NCI-H446 (cell line): ENCODE measurements at regions not wholly inside any gene's neighbourhood (a gene's known extent, or its start where the extent isn't known, plus 50 kb on each side); places are given as distances from the start of the nearest gene placed in this dataset.

Source experiments
- DNase-seq, 2 experiments: peaks; one replicate each; lab custom pipeline; 2025; lab: John Stamatoyannopoulos, UW

DNA sequence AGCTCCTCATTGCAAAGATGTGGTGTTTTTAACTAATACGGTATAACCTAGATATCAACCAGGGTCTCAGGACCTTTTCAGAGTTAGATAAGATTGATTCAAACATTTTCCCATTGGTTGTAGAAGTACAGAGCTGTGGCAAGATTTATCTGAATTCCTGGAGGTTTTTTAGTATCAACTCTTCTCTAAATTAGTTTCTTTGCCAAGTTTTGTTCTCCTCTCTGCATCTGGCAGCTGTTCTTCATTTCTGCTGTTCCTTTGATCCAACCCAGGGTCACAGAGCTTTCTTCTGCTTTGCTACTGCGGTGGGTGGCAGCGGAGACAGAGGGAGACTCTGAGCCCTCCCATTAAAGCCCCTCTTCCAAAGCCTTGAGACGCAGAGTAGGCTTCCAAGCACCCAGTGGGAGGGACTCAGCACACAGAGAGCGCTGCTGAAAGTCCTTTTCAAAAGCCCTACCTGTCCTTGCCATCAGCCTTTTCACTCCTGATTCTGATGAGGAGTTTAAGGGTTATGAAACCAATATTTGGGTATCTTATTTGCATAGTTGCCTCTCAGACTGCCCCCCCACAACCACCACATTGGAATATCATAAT lies 146.3 kb upstream of the EEPD1 start:
- peak in 1 of 2 experiments; percentile 19 for DNase-seq

DNA sequence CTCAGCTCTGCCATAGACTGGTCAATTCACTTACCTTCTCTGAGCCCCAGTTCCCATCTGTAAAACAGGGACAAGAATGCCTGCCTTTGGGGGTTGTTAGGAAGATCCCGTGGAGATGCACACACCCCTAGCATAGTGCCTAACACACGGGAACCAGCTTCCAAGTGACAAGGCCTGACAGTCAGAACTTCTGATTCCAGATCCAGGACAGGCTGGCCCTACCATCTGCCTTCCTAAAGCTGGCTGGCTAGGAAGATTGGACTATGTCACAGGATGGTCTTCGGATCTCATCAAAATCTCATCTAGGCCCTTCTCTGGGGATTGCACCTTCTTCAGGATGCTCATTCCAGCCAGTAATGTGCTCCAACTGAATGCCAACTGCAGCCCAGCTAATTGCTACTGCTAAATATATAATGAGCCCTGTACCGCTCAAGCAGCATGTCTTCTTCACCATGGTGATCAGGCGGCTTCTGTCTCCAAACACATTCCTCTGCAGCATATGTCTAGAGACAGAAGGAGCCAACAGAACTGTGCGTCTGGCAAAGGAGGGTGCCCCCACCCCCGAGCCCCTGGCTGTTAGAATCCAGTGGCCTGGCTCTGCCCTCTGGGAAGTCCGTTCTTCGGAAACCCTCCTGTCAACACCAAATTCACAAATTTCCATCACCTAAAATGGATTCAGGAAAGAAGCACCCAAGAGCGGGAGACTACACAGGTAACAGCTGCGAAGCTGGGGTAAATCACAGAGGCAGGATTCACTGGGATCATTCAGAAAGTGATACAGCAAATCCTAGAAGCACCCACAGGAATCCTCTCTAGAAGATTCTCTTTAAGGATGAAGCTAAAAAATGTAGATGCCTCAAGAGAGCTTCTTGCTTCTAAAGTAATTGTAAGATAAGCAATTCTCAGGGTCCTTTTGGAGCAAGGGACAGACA lies 142.1 kb upstream of the EEPD1 start:
- DNase-seq = peak in 1 of 2 experiments; percentile 62

GRCh38 chr7:36011588-36011965 lies 141.5 kb upstream of the EEPD1 start:
- DNase-seq = peak in 1 of 2 experiments; percentile 13

DNA sequence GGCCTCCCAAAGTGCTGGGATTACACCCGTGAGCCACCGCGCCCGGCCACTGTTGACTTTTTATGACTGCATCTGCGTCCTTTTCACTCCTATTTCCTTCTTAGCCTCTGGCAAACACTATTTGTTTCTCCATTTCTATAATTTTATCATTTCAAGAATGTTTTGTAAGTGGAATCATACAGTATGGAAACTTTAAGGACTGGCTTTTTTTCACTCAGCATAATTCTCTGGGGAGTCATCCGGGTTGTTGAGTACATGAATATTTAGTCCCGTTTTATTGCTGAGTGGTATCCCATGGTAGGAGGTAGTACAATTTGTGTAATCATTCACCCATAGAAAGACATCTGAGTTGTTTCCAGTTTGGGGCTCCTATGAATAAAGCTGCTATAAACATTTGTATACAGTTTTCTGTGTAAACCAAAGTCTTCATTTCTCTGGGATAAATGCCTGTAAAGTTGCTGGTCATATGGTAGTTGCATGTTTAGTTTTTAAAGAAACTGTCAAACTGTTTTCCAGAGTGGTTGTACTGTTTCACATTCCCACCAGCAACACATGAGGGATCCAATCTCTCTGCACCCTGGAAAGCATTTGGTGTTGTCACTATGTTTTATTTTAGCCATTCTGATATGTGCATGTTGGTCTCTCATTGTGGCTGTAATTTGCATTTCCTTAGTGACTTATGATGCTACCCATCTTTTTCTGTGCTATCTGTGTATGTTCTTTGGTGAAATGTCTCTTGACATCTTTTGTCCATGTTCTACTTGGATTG lies 139.6 kb upstream of the EEPD1 start:
- DNase-seq = no peak

DNA sequence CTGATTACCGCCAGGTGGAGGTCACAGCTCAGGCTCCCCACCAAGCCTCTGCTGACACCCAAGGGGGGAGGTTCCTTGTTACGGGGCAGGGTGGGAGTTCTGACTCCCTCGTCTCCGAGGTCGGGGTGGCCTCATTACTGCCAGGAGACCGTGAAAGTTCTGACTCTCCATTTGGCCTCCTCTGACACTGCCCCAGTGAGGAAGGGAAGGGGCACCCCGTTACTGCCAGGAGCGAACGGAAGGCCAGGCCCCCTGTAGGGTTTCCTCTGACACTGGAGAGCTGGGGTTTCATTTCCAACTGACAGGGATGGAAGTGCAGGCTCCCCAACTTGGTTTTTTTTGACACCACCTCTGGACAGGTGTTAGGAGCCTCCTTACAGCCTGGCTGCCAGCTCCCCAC lies 138.1 kb upstream of the EEPD1 start:
- DNase-seq = no peak

- DNase-seq = no peak
These were observed 137.3 kb upstream of the EEPD1 start for GRCh38 chr7:36015733-36016132.

- no peak for DNase-seq
These were observed 136.4 kb upstream of the EEPD1 start for GRCh38 chr7:36016648-36017047.

- DNase-seq = no peak
These were observed 135.9 kb upstream of the EEPD1 start for GRCh38 chr7:36017111-36017510.

DNA sequence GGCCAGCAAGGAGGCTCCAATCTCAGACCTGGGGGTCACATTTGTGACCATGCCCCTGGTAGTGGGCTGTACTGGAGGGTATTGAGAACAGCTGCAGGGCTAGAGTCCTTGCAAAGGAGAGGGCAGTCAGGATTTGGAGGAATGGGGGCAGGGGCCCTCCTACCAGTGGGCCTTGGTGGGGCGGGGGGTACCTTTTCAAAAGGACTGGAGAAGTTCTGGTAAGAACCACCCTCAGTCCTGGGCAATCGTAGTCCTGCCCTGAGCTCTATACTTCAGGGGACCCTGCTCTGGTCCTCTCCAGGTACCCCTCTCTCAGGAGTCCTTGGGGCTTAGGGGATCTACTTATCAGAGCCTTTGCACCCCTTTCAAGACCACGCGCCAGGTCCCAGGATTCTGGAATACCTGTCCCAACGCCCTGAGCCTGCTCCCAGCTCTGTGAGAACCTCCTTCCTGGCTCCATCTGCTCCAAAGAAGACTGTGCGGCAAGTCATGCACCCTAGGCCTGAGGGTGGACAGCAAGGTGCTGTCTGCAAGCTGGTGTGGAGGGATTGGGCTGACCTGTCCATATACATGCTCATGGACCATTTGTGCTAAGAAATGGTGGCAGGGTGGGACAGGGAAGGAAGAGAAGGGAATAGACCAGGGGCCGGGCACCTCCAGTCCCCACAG lies 134.1 kb upstream of the EEPD1 start:
- no peak for DNase-seq

DNA sequence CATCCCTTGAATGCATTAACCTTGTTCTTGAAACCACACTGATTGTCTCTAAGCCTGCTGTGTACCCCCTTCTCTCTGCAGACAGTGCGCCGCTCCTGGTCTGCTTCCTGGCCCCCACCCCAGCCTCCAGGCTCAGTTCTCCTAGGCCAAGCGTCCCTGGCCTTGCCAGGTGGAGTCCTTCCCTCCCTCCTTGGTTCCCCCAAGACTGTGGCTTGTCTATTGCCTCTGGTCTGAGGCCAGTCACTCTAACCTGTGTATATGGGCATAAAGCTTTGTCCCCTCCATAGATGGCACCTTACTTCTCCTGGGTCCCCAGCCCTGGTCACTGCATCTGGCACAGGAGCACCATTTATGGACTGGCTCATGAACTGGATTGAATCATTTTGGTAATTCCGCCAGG lies 133.5 kb upstream of the EEPD1 start:
- DNase-seq = no peak

GRCh38 chr7:36019980-36020379 lies 133.1 kb upstream of the EEPD1 start:
- no peak for DNase-seq

DNA sequence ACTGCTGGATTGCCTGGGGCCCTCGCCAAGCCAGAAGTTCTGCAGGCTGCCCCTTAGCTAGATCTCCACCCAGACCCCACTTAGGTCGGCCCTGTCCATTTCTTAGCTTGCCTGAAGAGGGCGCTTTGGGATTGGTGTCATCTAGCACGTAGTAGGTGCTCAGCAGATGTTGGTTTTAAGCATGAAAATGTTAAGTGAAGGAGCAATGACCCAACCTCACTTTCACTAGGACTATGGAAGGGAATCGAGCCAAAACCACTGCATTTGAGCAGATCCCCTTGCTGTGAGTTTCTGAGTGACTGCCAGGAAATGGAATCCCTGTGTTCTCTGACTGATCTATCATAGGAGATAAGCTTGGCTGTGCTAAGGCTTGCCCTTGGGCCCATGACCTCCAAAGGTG lies 131.7 kb upstream of the EEPD1 start:
- peak in 1 of 2 experiments; percentile 52 for DNase-seq

GRCh38 chr7:36021917-36022550 lies 131.0 kb upstream of the EEPD1 start:
- peak in 1 of 2 experiments; percentile 61 for DNase-seq

DNA sequence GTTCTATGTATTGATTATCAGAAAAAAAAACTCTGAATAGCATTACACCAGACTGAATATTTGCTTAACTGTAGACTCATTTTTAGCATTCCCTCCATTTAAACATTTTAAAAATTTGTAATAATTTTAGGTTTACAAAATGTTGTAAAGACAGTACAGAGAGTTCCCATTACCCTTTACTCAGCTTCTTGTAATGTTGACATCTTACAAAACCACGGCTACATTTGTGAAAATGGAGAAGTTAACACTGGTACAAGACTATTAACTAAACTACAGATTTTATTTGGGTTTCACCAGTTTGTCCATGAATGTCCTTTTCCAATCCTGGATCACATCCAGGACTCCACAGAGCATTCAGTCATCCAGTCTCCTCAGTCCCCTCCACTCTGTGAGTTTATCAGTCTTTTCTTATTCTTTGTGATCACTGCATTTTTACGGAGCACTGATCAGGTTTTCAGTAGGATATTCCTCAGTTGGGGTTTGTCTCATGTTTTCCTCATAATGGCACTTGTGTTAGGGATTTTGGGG lies 130.0 kb upstream of the EEPD1 start:
- no peak for DNase-seq

DNA sequence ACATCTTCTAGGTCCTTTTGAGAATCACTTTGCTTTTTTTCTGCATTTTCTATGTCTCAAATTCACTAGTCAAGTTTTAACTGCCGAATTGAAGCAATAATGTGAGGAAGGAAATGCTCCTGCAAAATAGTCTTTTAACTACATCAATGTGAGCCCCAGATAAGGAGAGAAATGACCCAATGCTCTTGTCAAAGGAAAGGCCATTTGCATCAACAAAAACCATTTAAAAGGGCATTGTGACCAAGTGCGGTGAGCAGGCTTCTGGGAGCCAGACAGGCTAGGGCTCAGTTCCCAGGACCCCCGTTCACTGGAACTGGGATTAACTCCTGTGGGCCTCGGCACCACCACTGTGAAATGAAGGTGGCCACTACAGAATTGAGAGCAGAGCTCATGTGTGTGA lies 127.9 kb upstream of the EEPD1 start:
- no peak for DNase-seq

DNA sequence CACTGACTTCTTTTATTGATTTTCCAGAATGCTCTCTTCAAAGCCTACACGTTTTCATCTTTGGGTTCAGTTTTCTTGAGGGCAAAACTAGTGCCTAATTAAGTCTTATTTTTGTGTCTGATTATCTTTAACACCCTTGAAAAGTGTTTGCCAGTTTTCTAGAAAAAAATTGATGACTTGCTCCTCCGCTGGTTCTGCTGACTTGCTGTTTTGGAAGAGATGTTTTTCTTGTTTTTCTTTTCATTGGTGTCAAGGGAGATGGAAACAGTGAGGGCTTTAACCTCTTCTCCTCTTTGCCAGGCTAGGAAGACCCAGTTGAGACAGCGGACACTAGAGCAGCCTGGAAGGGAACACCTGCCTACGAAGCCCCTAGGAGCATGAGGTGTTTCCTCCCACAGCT lies 123.7 kb upstream of the EEPD1 start:
- no peak for DNase-seq

DNA sequence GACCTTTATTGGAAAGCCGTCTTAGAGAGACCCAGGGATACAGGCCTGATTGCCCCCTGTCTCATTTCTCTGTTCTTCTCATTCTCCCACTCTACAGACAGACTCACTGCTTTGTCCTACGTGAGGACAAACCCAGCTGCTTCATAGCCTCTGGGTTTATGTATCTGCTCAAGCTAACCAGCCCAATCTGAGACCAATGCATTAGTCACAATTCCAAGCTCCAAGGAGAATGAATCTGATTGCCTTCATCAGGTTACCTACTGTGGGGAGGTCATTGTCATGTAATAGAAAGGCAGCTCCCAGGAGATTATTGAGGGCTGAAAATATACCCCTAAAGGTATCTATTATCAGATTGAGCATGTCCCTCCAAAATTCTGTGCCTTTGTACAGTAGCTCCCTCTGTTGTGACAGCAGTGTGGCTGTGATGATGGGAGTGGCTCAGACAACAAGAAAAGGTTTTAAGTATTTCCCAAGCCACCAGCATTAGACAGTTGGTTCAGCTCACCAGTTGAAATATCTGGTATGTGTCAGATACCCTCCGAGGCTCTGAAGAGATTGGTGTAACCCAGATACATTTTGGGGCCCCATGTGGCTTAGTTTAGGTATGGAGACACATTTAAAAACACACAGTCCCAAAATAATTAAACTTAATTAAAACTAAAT lies 123.1 kb upstream of the EEPD1 start:
- no peak for DNase-seq

DNA sequence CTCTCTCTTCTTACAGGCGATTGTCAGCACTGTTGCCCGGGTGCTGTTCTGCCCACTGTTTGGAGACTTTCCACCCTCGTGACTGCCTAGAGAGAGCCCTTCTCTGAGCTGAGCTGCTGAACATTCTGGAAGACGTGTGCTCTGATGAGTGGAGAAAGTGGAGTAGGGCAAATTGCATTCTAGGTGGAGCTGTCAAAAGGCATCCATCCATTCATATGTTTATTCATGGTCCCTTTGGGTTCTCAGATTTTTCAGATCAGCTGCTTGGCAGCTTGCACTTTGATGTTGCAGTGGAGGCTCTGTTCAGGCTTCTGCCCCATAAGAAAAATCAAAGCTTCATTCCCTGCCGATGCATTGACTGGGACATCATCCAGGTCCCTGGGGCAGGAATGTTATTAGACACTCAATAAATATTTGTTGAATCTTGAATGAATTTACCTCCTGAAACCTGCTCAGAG lies 120.7 kb upstream of the EEPD1 start:
- peak in 1 of 2 experiments; percentile 40 for DNase-seq

DNA sequence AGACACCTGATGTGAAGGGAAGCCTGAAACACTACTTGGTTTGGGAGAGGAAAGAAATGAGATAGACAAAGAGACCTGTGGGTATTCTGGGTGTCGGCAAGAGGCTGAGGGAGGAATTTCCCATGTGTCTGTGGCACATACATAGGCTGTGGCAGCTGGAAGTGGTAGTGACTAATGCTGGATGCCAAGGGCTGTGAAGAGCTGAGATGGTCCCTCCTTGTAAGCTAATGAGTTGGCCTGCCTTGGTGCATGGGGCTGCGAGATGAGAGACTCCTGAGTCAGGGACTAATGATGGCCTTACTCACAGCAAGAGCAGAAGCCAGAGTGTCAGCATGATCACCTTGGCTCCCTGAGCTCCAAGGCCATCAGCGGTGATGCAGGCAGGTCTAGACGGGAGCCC lies 119.0 kb upstream of the EEPD1 start:
- no peak for DNase-seq

DNA sequence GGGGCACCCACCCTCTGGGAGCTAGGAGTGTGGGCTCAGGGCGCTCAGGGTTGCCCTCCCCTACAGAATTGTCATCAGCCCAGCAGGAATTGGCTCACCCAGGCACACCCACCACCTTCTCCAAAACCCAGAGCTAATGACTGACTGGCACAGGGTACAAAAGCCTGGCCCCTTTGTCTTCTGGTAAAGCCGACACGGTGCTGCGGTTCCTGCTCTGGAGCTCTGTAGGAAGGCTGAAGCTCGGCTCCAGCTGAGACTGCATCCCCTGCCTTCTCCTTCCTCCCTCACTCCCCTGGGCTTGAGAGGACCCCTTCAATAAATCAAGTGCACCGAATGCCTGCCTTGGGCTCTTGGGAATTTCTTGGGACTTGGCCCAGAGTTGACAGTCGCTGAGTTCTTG lies 117.9 kb upstream of the EEPD1 start:
- DNase-seq = no peak

DNA sequence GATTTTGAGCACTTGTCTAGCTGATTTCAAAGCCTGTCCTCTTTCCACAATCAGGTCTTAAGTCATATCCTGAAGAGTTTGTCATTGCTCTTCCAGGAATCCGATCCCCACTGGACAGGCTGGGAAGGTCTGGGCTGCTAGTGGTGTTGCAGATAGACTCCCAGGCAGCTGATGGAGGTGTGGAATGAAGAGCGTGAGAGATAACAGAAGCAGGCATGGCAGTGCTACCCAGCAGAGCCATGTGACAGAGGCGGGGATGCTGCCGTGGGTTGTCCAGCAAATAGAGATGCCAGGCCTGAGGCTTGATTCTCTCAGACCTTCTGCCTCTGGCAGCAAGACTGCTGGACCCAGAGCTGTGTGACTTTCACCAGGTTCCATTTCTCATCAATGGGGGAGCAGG lies 116.5 kb upstream of the EEPD1 start:
- no peak for DNase-seq
